RWPE2 (cell line): ENCODE measurements at regions not wholly inside any gene's neighbourhood (a gene's known extent, or its start where the extent isn't known, plus 50 kb on each side); places are given as distances from the start of the nearest gene placed in this dataset.

Experiments used
- ATAC-seq: fragments of 200-7000 bp; cut with Tn5 transposase; 3 replicates; pipeline ENCODE4 v1.9.1; 2021; ENCODE audit warnings: low read depth
- DNase-seq: peaks from one replicate; pipeline ENCODE4 v3.0.0-alpha.2; 2020; ENCODE audit warnings: low spot score
- H3K27ac ChIP-seq: fragments of 450-650 bp; 2 replicates; pipeline ENCODE4 v1.5.1; 2017; ENCODE audit warnings: mild to moderate bottlenecking; ENCODE audit not compliant: poor library complexity, severe bottlenecking
- H3K27me3 ChIP-seq: fragments of 250-450 bp; sonication (Bioruptor Pico); 2 replicates; pipeline ENCODE4 v1.5.1; 2021; ENCODE audit warnings: mild to moderate bottlenecking, moderate library complexity; ENCODE audit not compliant: insufficient read depth, poor library complexity, severe bottlenecking
- H3K36me3 ChIP-seq: fragments of 250-450 bp; sonication (Bioruptor Pico); 2 replicates; pipeline ENCODE4 v1.5.1; 2020; ENCODE audit warnings: low read depth, mild to moderate bottlenecking, moderate library complexity
- H3K4me1 ChIP-seq: fragments of 250-450 bp; sonication (Bioruptor Pico); 2 replicates; pipeline ENCODE4 v1.5.1; 2021; ENCODE audit warnings: mild to moderate bottlenecking, moderate library complexity; ENCODE audit not compliant: insufficient read depth, poor library complexity, severe bottlenecking
- H3K4me3 ChIP-seq: fragments of 250-450 bp; sonication (Bioruptor Pico); 2 replicates; pipeline ENCODE4 v1.5.1; 2021; ENCODE audit warnings: mild to moderate bottlenecking, moderate library complexity; ENCODE audit not compliant: severe bottlenecking
- H3K9me3 ChIP-seq: fragments of 250-450 bp; sonication (Bioruptor Pico); 2 replicates; pipeline ENCODE4 v1.5.1; 2021; ENCODE audit warnings: mild to moderate bottlenecking, moderate library complexity; ENCODE audit not compliant: severe bottlenecking
- CTCF ChIP-seq: fragments of 450-650 bp; IDR thresholded peaks from one replicate; pipeline ENCODE4 v1.5.1; 2017; ENCODE audit warnings: mild to moderate bottlenecking, moderate library complexity; ENCODE audit not compliant: poor library complexity, severe bottlenecking

GRCh38 chr9:78934880-78935279, 636.9 kb upstream of the TLE4 start:
- H3K9me3 ChIP-seq = no peaks in the 10 kb centered on the region
- H3K27ac ChIP-seq = no peak overlapping the region
- no peaks in the 10 kb centered on the region for H3K27me3 ChIP-seq
- ATAC-seq (no peak), DNase-seq (no peak)
- no peak overlapping the region for H3K4me3 ChIP-seq
- no peaks in the 10 kb centered on the region for H3K36me3 ChIP-seq
- peaks cover 12% of the 10 kb centered on the region for H3K4me1 ChIP-seq
- no peak for TF ChIP-seq CTCF

- ATAC-seq = no peak
- Histone ChIP-seq H3K9me3 (no peaks in the 10 kb centered on the region), H3K4me3 (no peak overlapping the region), H3K36me3 (no peaks in the 10 kb centered on the region), H3K4me1 (no peaks in the 10 kb centered on the region), H3K27me3 (no peaks in the 10 kb centered on the region), H3K27ac (no peak overlapping the region)
- TF ChIP-seq CTCF = no peak
- DNase-seq = no peak
These were observed 632.9 kb upstream of the TLE4 start for GRCh38 chr9:78938821-78939220.

- DNase-seq (no peak), ATAC-seq (no peak)
- no peaks in the 10 kb centered on the region for H3K27me3 ChIP-seq
- TF ChIP-seq CTCF = no peak
- no peaks in the 10 kb centered on the region for H3K4me1 ChIP-seq
- H3K9me3 ChIP-seq = no peaks in the 10 kb centered on the region
- H3K4me3 ChIP-seq = no peak overlapping the region
- H3K27ac ChIP-seq = no peak overlapping the region
- no peaks in the 10 kb centered on the region for H3K36me3 ChIP-seq
These were observed 632.3 kb upstream of the TLE4 start for GRCh38 chr9:78939311-78940065.

- no peak for TF ChIP-seq CTCF
- H3K4me1 ChIP-seq = no peaks in the 10 kb centered on the region
- no peaks in the 10 kb centered on the region for H3K9me3 ChIP-seq
- H3K36me3 ChIP-seq = no peaks in the 10 kb centered on the region
- no peaks in the 10 kb centered on the region for H3K27me3 ChIP-seq
- ATAC-seq (no peak), DNase-seq (no peak)
- H3K27ac ChIP-seq = no peak overlapping the region
- no peak overlapping the region for H3K4me3 ChIP-seq
These were observed 631.5 kb upstream of the TLE4 start for GRCh38 chr9:78940121-78940855.

- Histone ChIP-seq H3K4me1 (no peaks in the 10 kb centered on the region), H3K4me3 (no peak overlapping the region), H3K9me3 (no peaks in the 10 kb centered on the region), H3K36me3 (no peaks in the 10 kb centered on the region), H3K27ac (no peak overlapping the region), H3K27me3 (no peaks in the 10 kb centered on the region)
- DNase-seq = no peak
- TF ChIP-seq CTCF = no peak
- ATAC-seq = no peak
These were observed 617.5 kb upstream of the TLE4 start for GRCh38 chr9:78954286-78954685.
